ENCODE measurements at regions not wholly inside any gene's neighbourhood (a gene's known extent, or its start where the extent isn't known, plus 50 kb on each side); places are given as distances from the start of the nearest gene placed in this dataset.
"Not testable (repeated sequence)": the region's sequence is repeated elsewhere in the genome, so short reads cannot be mapped to it uniquely, and the experiment has no call there.

- not testable (repeated sequence) for DNase-seq
Observed at GRCh38 chr5:145446875-145447274, 388.3 kb downstream of the PRELID2 start.

- DNase-seq, result no peak
Observed at GRCh38 chr5:145446412-145446811, 388.7 kb downstream of the PRELID2 start.

GRCh38 chr5:145445027-145445426, 390.1 kb downstream of the PRELID2 start:
- no peak for DNase-seq

DNA sequence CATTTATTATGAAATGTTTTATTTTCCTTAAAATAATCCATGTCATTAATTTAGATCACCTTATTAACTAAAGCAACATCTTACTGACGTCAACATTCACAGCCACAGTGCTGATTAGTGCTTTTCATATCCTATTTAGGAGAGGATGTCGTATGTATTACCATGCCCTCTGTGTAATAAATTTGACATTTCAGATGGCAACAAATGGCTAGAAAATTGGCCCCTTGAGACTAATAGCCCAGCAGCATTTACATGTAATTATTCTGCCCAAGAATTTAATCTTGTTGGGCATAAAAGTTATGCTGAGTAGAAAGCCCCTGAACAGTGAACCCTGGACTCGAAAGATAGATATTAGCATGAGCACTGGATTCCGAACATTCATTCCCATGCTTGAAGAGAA, 391.2 kb downstream of the PRELID2 start:
- DNase-seq, result no peak

- DNase-seq, result no peak
Observed at GRCh38 chr5:145443366-145443765, 391.8 kb downstream of the PRELID2 start.

DNA sequence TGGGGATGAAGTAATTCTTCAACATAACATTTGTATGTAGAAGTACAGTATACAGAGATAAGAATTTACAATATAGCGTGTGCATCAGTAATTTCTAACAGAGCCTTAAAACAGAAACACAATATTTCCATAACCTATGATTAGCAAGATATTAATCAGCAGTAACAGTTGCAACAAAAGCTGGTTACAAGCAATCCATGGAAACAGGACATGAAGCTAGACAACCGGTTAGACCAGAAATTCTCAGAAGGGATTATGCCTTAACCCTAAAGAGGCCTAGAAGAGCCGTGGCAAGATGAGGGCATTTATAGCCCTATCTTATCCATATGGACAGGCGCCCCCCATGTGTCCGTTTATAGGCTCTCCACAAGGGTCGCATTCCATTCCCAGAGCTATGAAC, 392.5 kb downstream of the PRELID2 start:
- DNase-seq, result not testable (repeated sequence)

DNA sequence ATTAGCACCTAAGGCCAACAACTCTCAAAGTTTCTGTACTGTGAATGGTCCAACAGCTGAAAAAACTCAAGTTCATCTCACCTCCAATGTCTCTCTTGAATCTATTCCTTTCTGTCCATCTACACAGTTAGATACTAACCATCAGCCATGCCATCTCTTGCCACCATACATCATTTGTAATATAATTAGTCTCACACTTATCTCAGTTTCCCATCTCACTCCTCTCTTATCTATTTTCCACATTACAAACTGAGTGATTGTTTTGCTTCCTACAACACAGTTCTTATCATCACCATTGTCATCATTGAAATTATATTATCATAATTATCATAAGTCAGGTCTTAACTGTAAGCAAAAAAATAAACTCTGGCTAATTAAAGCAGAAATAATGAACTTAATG, 393.9 kb downstream of the PRELID2 start:
- DNase-seq, result no peak

DNA sequence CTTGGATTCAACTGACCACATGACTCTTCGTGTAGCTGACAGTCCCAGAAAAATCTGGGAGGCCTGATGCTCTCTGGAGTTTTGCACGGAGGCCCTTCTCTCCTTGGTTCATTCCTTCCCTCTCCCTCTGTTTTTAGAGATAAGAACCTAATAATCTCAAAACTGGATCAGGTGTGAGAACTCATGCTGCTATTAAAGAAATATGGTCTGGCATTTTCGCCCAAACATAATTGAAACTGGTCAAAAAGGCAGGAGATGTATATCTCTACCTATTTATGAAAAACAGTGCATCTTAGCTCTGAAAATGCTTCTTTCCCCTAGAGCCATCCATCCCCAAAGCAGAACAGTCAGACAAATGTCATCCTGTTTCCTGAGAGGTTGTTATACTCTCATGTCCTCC, 397.5 kb downstream of the PRELID2 start:
- no peak for DNase-seq

- DNase-seq, result no peak
Observed at GRCh38 chr5:145433077-145433476, 402.1 kb downstream of the PRELID2 start.

DNA sequence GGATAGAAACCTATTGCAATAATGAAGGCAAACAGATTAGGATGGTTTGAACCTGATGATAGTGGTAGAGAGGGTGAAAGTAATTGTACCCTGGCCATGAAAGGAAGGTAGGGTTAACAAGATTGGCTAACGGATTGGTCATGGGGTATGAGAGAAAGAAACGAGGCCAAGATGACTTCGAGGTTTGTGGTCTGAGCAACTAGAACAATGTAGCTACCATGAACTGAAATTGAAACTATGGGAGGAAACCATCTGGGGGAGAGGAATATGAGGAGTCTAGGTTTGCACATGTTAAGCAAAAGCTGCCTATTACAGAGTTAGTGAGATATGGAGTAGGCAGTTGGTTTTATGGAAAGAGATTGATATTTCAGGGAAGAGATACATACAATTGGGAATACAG, 406.0 kb downstream of the PRELID2 start:
- DNase-seq, result no peak

DNA sequence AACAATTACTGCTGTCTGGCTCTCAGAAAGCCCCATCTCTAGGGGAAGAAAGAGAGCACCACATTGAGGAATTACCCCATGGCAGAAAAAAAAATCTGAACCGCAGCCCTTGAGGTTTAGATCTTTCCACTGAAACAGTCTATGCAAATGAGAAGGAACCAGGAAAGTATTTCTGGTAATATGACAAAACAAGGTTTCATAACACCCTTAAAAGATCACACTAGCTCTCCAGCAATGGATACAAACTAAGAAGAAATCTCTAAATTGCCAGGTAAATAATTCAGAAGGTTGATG, 427.1 kb downstream of the PRELID2 start:
- DNase-seq, result no peak

DNA sequence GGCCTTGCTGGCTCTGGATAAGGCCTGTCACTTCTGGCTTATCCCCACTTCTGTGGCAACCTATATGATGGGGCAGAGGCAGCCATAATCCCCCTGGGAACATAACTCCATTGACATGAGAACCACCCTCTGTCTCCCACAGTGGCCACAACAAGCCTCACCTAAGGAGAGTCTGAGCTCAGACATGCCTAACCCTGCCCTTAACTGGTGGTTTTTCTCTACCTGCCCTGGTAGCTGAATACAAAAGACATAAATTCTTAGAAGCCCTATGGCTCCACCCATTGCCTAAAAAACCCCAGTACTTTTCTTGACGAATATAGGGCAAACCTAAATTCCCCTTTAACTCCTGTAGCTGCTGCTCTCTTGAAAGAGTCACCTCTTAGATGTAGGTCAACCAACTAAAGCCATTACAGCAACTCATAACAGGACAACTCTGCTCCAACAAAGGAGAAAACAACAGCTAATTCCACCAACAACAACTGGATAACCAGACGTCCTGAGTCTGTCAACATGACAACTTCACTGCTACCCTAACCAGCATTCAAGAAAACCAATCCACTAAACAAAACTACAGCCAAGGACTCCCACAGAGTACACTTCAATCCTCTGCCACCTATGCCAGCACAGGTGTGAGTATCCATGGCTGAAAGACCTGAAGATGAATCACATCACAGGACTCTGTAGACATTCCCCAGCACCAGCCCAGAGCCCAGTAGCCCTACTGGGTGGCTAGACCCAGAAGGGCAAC, 427.7 kb downstream of the PRELID2 start:
- no peak for DNase-seq

DNA sequence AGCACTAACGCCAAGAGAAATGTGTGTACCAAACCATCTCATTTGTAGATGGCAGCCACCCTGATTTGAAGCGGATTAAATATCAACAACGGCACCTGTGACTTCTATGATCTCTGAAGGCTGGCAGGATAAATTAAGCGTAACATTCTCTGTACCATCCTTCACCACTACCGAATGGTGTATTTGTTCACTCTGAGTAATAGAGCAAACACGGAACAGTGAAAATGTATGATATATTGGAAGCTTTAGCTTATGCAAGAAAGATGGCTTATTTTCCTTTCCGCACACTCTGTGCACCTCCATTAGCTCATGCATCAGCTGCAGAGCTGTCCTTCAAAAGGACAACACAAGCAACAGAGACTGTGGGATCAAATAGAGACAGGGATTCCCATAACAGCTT, 431.1 kb downstream of the PRELID2 start:
- no peak for DNase-seq

GRCh38 chr5:145396888-145397287, 438.3 kb downstream of the PRELID2 start:
- no peak for DNase-seq

DNA sequence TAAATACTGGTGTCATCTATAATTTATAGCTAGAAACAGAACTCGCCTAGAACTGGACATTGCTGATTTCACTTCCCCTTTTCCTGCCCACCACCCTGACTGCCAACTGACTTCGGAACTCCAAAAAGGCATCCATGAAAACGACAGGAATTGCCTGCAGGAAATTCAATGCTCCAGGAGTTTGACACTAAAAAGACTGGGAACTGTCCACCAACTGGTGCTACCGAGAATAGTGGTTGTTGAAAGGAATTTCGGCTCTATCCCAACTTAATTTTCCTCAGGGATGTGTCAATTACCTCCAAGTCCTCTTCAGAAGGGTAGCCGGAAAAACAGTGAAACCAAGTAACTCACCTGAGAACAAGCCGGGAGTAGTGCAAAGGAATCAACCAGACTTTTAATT, 440.0 kb downstream of the PRELID2 start:
- DNase-seq, result not testable (repeated sequence)

GRCh38 chr5:145393426-145393825, 441.7 kb downstream of the PRELID2 start:
- no peak for DNase-seq

GRCh38 chr5:145389047-145389446, 446.1 kb downstream of the PRELID2 start:
- DNase-seq, result no peak

DNA sequence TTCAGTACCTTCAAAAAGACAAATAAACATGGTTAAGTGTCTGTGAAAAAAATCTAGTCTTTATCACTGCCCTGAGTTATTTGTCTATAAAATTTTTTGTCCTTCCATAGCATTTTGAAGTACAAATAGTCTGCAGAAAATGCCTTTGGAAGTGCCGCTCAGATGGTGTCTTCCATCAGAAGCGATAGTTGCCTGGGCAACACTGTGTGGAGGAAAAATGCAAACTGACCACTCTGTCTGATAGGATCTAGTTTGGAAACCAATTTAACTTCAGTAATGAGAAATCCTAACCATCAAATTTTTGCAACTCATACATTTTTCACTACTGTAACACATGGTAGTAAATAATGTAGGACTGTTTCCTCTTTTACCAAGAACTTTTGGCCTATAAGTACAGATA, 449.9 kb downstream of the PRELID2 start:
- DNase-seq, result no peak

- DNase-seq, result no peak
Observed at GRCh38 chr5:145378226-145378625, 456.9 kb downstream of the PRELID2 start.

DNA sequence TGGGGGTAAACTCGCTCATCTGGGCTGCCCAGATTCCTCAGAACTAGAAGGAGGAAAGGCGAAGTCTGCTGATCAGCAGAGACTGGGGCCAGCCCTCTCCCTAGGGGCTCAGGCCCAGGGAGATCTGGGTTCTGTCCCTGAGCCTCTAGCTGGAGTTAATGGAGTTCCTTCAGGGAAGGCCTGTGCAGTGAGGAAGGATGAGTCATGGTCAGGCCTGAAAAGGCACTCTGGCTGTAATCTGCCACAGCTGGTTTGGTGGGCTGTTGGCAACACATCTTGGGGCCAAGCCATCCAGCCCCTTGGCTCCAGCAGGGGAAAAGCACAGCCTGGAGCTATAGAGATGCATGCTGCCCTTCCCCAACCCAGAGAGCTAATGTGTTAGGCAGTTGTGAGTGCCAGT, 459.6 kb downstream of the PRELID2 start:
- DNase-seq, result no peak

DNA sequence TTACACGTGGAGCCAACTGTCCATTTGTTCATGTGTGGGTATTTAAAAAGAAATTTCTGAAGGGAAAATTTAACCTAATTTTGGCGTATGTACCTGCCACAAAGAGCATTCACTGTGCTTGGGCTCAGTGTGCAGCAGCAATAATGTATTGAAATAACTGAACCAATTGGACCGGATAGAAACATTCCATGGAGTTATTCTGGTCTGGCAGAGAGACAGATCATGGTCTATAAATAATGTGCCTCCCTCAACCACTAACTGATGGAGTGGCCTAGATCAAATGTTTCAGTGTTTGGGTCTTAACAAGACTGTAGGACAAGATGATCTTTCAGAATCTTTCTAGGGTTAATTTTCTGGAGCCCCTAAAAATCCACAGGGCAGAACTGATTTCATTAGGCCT, 469.7 kb downstream of the PRELID2 start:
- no peak for DNase-seq

- no peak for DNase-seq
Observed at GRCh38 chr5:145362266-145362665, 472.9 kb downstream of the PRELID2 start.

- DNase-seq, result no peak
Observed at GRCh38 chr5:145360936-145361335, 474.2 kb downstream of the PRELID2 start.

DNA sequence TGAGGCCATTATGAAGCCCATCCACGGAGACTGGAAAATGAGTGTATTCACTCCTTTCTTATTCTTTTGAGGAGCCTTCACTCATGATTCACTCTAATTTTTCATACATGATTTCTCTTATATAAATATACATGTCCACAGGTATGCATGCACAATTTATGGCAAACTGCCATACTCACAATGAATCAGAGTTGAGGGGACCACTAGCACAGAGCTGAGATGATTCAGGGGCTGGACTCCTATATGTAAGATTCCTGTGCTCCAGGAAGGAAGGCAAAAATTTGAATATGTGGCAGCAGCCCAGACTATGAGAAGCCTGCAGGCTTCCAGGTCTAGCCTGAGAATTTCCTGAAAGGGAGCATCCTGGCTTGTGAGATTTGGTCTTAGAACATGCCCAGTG, 484.6 kb downstream of the PRELID2 start:
- DNase-seq, result no peak

DNA sequence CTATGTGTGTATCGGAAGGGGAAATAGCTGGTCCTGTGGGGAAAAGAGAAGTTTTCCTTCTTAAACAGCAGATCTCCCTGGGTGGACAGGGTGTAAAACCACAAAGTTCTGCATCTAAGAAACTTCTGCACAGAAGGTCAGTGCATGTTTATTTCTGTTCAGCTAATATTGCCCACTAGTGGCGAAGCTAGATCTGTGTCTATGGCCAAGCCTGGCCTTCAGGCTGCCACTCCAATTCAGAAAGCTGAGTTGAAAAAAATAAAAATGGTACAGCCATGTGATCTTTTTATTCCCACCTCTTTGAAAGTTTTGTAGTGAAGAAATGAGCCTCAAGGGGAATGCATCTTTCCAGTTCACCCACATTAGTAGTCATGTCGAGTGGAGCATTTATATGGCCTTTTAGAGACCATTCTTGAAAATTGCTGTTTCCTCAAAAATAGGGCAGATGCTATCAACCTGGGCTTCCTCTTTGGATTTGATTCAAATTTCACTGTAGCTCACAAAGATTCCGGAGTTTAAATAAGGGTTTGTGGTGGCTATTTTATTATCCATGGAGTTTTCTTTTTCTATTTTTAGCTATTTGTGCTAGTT, 488.0 kb downstream of the PRELID2 start:
- DNase-seq, result peak; percentile 3

Data from SHP77 treated with DMSO at 0.1 percent for 48 hours (cell line).